ENCODE measurements at regions not wholly inside any gene's neighbourhood (a gene's known extent, or its start where the extent isn't known, plus 50 kb on each side); places are given as distances from the start of the nearest gene placed in this dataset.

DNA sequence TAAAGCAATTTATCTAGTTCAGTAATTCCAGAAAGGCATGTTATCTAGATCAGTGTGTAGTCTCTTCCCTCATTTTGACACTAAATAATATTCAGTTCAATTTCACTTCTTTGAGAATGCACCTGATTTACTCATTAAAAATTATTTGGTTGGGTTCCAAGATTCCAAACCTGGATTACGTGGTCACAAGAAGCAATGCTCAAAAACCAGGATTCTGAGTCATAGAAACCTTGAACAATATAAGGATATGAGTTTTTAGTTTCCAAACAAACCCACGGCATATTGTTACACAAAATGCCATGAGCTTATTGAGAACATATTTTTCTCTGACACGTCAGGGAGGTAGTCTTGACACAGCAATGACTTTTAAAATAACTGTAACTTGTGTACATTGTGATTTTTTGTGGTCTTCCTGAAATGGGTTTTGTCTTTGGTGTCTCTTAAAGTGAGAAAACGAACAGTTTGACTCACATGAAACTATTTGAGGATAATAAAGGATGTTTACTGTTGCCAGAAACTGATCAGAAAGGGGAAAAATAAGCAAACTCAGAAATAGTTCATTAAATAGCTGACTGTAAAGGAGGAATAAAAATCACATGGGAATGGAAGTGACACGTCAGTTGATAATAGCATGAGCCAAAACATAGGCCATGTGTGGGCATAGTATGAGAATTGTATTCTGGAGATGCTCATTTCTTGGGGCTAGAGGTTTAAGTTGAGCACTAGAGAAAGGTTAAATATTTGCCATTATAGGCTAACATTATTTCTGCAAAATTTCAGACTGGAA, 617.7 kb upstream of the CDH2 start:
- no peak overlapping the region for H3K4me3 ChIP-seq (ENCODE audit: low read length)
- no peak overlapping the region for H3K27ac ChIP-seq (ENCODE audit: low read depth, low read length)
- H3K9me3 ChIP-seq (ENCODE audit: control insufficient read depth, insufficient read depth, low read length) = no peaks in the 10 kb centered on the region
- no peaks in the 10 kb centered on the region for H4K20me1 ChIP-seq (ENCODE audit: control insufficient read depth, insufficient read depth, low read depth, low read length)
- no peaks in the 10 kb centered on the region for H3K79me2 ChIP-seq (ENCODE audit: control insufficient read depth, low read length)
- no peaks in the 10 kb centered on the region for H3K9me2 ChIP-seq (replicated peaks; ENCODE audit: control insufficient read depth, low read length)
- H3K27me3 ChIP-seq (ENCODE audit: control insufficient read depth, low read length) = no peaks in the 10 kb centered on the region
- H3K36me3 ChIP-seq (ENCODE audit: control insufficient read depth, low read length) = no peaks in the 10 kb centered on the region
- TF ChIP-seq EZH2phosphoT487 (IDR thresholded peaks at IDR 0.05; ENCODE audit: borderline replicate concordance, low read length) = no peak
- TF ChIP-seq, protein P1, sequence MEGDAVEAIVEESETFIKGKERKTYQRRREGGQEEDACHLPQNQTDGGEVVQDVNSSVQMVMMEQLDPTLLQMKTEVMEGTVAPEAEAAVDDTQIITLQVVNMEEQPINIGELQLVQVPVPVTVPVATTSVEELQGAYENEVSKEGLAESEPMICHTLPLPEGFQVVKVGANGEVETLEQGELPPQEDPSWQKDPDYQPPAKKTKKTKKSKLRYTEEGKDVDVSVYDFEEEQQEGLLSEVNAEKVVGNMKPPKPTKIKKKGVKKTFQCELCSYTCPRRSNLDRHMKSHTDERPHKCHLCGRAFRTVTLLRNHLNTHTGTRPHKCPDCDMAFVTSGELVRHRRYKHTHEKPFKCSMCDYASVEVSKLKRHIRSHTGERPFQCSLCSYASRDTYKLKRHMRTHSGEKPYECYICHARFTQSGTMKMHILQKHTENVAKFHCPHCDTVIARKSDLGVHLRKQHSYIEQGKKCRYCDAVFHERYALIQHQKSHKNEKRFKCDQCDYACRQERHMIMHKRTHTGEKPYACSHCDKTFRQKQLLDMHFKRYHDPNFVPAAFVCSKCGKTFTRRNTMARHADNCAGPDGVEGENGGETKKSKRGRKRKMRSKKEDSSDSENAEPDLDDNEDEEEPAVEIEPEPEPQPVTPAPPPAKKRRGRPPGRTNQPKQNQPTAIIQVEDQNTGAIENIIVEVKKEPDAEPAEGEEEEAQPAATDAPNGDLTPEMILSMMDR (IDR thresholded peaks at IDR 0.05; ENCODE audit: low read depth, low read length, poor library complexity, severe bottlenecking) = no peak
- H3K4me1 ChIP-seq (ENCODE audit: control insufficient read depth, low read length) = no peaks in the 10 kb centered on the region
- H3K4me2 ChIP-seq (ENCODE audit: low read length) = no peak overlapping the region
- H3F3A ChIP-seq (ENCODE audit: control insufficient read depth, insufficient read depth) = no peaks in the 10 kb centered on the region

DNA sequence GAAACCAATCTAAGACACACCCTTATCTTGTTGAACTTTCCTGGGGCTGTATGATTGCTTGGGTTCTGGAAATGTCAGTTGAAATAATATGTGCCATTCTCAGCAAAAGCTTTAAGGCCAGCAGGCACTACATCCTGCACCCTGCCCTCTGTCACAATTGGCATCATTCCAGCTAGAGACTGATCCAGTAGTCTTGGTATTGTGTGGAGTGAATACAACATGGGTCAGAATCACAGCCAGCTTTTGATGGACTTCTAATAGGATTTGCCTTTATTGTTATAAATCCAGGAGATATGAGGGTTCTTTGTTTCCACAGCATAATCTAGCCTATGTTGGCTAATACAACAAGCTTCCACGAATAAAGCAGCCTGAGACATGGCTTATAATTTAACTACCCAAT, 617.0 kb upstream of the CDH2 start:
- H3K27ac ChIP-seq (ENCODE audit: low read depth, low read length) = no peak overlapping the region
- no peaks in the 10 kb centered on the region for H3K27me3 ChIP-seq (ENCODE audit: control insufficient read depth, low read length)
- no peaks in the 10 kb centered on the region for H4K20me1 ChIP-seq (ENCODE audit: control insufficient read depth, insufficient read depth, low read depth, low read length)
- H3K9me2 ChIP-seq (replicated peaks; ENCODE audit: control insufficient read depth, low read length) = no peaks in the 10 kb centered on the region
- H3K4me2 ChIP-seq (ENCODE audit: low read length) = no peak overlapping the region
- no peaks in the 10 kb centered on the region for H3K4me1 ChIP-seq (ENCODE audit: control insufficient read depth, low read length)
- H3F3A ChIP-seq (ENCODE audit: control insufficient read depth, insufficient read depth) = no peaks in the 10 kb centered on the region
- no peaks in the 10 kb centered on the region for H3K36me3 ChIP-seq (ENCODE audit: control insufficient read depth, low read length)
- no peaks in the 10 kb centered on the region for H3K9me3 ChIP-seq (ENCODE audit: control insufficient read depth, insufficient read depth, low read length)
- H3K79me2 ChIP-seq (ENCODE audit: control insufficient read depth, low read length) = no peaks in the 10 kb centered on the region
- H3K4me3 ChIP-seq (ENCODE audit: low read length) = no peak overlapping the region
- TF ChIP-seq, protein P1 (IDR thresholded peaks at IDR 0.05; ENCODE audit: low read depth, low read length, poor library complexity, severe bottlenecking) = no peak
- no peak for TF ChIP-seq EZH2phosphoT487 (IDR thresholded peaks at IDR 0.05; ENCODE audit: borderline replicate concordance, low read length)

DNA sequence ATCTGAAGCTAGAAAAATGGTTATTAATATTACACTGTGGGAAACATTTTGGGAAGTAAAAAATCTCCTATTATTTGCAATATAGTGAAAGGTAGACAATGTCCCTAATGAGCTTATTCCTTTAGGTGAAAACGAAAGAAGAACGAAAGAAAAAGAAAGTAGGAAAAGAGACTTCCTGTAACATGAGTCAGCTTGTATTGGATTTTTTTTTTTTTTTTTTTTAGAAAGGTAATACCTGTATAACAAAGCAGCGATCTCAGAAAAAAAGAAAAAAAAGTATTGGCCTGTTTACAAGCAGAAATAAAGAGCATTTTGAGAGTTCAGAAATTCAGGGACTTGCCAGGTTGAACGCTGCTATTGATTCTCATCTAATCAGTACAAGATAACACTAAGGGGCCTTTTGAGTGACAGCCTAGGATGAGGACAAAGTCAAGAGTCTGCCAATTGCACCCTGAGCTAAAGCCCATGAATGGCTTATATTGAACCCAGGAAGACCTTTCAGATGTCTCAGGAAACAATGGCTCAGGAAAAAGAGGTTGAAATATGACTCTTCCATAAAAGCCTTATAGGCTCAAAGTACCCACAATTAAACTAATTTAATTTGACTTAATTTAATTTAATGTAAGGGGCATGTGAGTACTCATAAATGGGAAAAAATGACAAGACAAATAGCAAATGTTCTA, 615.6 kb upstream of the CDH2 start:
- no peak overlapping the region for H3K4me3 ChIP-seq (ENCODE audit: low read length)

More for the DNA sequence above, 615.6 kb upstream of the CDH2 start:
- TF ChIP-seq EZH2phosphoT487 (IDR thresholded peaks at IDR 0.05; ENCODE audit: borderline replicate concordance, low read length) = no peak
- TF ChIP-seq, protein P1 (IDR thresholded peaks at IDR 0.05; ENCODE audit: low read depth, low read length, poor library complexity, severe bottlenecking) = no peak
- no peaks in the 10 kb centered on the region for H3K9me3 ChIP-seq (ENCODE audit: control insufficient read depth, insufficient read depth, low read length)
- H3K79me2 ChIP-seq (ENCODE audit: control insufficient read depth, low read length) = no peaks in the 10 kb centered on the region
- H3K4me2 ChIP-seq (ENCODE audit: low read length) = no peak overlapping the region
- H4K20me1 ChIP-seq (ENCODE audit: control insufficient read depth, insufficient read depth, low read depth, low read length) = no peaks in the 10 kb centered on the region
- H3K27me3 ChIP-seq (ENCODE audit: control insufficient read depth, low read length) = no peaks in the 10 kb centered on the region
- H3K9me2 ChIP-seq (replicated peaks; ENCODE audit: control insufficient read depth, low read length) = no peaks in the 10 kb centered on the region
- no peak overlapping the region for H3K27ac ChIP-seq (ENCODE audit: low read depth, low read length)
- no peaks in the 10 kb centered on the region for H3K4me1 ChIP-seq (ENCODE audit: control insufficient read depth, low read length)
- H3K36me3 ChIP-seq (ENCODE audit: control insufficient read depth, low read length) = no peaks in the 10 kb centered on the region
- H3F3A ChIP-seq (ENCODE audit: control insufficient read depth, insufficient read depth) = no peaks in the 10 kb centered on the region

Measured in DOHH2 (cell line).